Chondrocyte (in vitro differentiated cells): ENCODE measurements at regions not wholly inside any gene's neighbourhood (a gene's known extent, or its start where the extent isn't known, plus 50 kb on each side); places are given as distances from the start of the nearest gene placed in this dataset.

Experiments used
- DNase-seq: peaks from one replicate; pipeline ENCODE4 v3.0.0; 2021; ENCODE audit warnings: mixed read lengths, low spot score
- H3K27ac Mint-ChIP-seq: one replicate; pipeline ENCODE4 v1.8.0; 2021; ENCODE audit warnings: mild to moderate bottlenecking, moderate library complexity, mixed read lengths; ENCODE audit not compliant: unreplicated experiment
- H3K27me3 Mint-ChIP-seq: 2 replicates; pipeline ENCODE4 v1.8.0; 2021; ENCODE audit warnings: low read depth, mixed read lengths
- H3K36me3 Mint-ChIP-seq: 2 replicates; pipeline ENCODE4 v1.8.0; 2021; ENCODE audit warnings: low read depth, mixed read lengths
- H3K4me1 Mint-ChIP-seq: 2 replicates; pipeline ENCODE4 v1.8.0; 2021; ENCODE audit warnings: low read depth, mild to moderate bottlenecking, mixed read lengths
- H3K4me3 Mint-ChIP-seq: one replicate; pipeline ENCODE4 v1.8.0; 2021; ENCODE audit warnings: mild to moderate bottlenecking, moderate library complexity, mixed read lengths; ENCODE audit not compliant: unreplicated experiment
- H3K9me3 Mint-ChIP-seq: 2 replicates; pipeline ENCODE4 v1.8.0; 2021; ENCODE audit warnings: low read depth, mixed read lengths
- CTCF ChIP-seq: fragments of 200-600 bp; sonication (generic); IDR thresholded peaks from 2 replicates; pipeline ENCODE4 v1.5.0; 2021; ENCODE audit warnings: antibody characterized with exemption, mild to moderate bottlenecking, moderate library complexity

- DNase-seq, result no peak
- Mint-ChIP-seq H3K4me3 (no peak overlapping the region), H3K27ac (no peak overlapping the region), H3K27me3 (peaks cover 5% of the 10 kb centered on the region), H3K9me3 (peaks cover 8% of the 10 kb centered on the region), H3K36me3 (peaks cover 9% of the 10 kb centered on the region), H3K4me1 (peaks cover 5% of the 10 kb centered on the region)
- TF ChIP-seq CTCF, result no peak
These were observed 903.4 kb downstream of the TECRL start for GRCh38 chr4:63505714-63506460.

GRCh38 chr4:63493265-63493664 is 916.0 kb downstream of the TECRL start:
- Mint-ChIP-seq H3K9me3 (no peaks in the 10 kb centered on the region), H3K36me3 (no peaks in the 10 kb centered on the region), H3K27me3 (peaks cover 2% of the 10 kb centered on the region), H3K4me1 (no peaks in the 10 kb centered on the region), H3K27ac (no peak overlapping the region), H3K4me3 (no peak overlapping the region)
- DNase-seq, result no peak
- no peak for TF ChIP-seq CTCF

GRCh38 chr4:63492515-63492914 is 916.7 kb downstream of the TECRL start:
- Mint-ChIP-seq H3K27me3 (peaks cover 2% of the 10 kb centered on the region), H3K4me1 (peaks cover 1% of the 10 kb centered on the region), H3K27ac (no peak overlapping the region), H3K36me3 (no peaks in the 10 kb centered on the region), H3K4me3 (no peak overlapping the region), H3K9me3 (no peaks in the 10 kb centered on the region)
- no peak for DNase-seq
- no peak for TF ChIP-seq CTCF

- H3K9me3 Mint-ChIP-seq, result peaks cover 7% of the 10 kb centered on the region
These were observed 944.9 kb downstream of the TECRL start for GRCh38 chr4:63464393-63464792.

GRCh38 chr4:63460075-63460474 is 949.2 kb downstream of the TECRL start:
- Mint-ChIP-seq H3K27ac (peak overlapping the region; percentile 63), H3K4me3 (no peak overlapping the region), H3K36me3 (no peaks in the 10 kb centered on the region), H3K4me1 (peaks cover 11% of the 10 kb centered on the region), H3K9me3 (peaks cover 2% of the 10 kb centered on the region), H3K27me3 (no peaks in the 10 kb centered on the region)
- no peak for TF ChIP-seq CTCF
- no peak for DNase-seq

More at GRCh38 chr4:63464393-63464792, 944.9 kb downstream of the TECRL start:
- no peak for TF ChIP-seq CTCF
- no peaks in the 10 kb centered on the region for H3K36me3 Mint-ChIP-seq
- H3K4me3 Mint-ChIP-seq, result no peak overlapping the region
- peak; percentile 29 for DNase-seq
- H3K4me1 Mint-ChIP-seq, result peaks cover 15% of the 10 kb centered on the region
- H3K27me3 Mint-ChIP-seq, result no peaks in the 10 kb centered on the region
- no peak overlapping the region for H3K27ac Mint-ChIP-seq
